GM12873 (cell line): ENCODE measurements at regions not wholly inside any gene's neighbourhood (a gene's known extent, or its start where the extent isn't known, plus 50 kb on each side); places are given as distances from the start of the nearest gene placed in this dataset.

Experiments
- CTCF ChIP-seq: IDR thresholded peaks from 2 replicates; pipeline ENCODE4 v1.5.1; 2012; ENCODE audit warnings: low read depth, mild to moderate bottlenecking, moderate library complexity, low read length, control low read depth; ENCODE audit not compliant: insufficient read depth; ENCODE audit errors: missing control alignments

- TF ChIP-seq CTCF, result no peak
Measured at GRCh38 chr3:23004971-23005370, 198.2 kb upstream of the UBE2E2 start.

GRCh38 chr3:23017801-23018200 lies 185.3 kb upstream of the UBE2E2 start:
- no peak for TF ChIP-seq CTCF

DNA sequence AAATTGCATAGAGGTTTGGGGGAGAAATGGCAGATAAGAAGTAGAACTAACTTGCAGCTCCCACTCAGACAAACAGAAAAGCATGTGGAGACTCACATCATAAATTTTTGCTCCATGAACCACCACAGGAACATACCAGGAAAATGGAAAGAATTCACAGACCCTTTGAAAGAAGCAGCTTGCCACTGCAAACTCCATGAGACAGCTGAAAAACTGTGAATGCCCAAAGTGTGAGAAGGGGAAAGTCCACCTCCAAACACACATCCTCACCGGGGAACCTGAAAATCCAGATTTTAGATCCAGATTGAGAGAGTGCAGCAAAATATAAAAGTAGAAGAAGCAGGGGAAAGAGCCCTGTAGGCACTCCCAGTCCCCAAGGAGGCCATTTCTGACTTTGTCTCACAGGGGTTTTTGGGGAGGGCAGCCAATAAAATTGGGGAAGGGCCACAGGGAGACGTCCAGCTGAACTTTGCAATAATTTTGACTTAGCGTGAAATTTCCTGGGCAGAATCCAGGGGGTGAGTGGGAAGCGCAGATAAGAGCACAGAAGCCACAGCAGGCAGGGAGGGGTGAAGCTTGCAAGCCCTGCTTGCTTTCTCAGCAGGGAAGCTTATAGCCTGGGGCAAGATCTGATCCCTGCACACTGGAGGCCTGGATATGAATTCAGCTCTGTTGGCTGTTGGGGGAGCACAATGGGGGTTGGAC lies 183.4 kb upstream of the UBE2E2 start:
- no peak for TF ChIP-seq CTCF

DNA sequence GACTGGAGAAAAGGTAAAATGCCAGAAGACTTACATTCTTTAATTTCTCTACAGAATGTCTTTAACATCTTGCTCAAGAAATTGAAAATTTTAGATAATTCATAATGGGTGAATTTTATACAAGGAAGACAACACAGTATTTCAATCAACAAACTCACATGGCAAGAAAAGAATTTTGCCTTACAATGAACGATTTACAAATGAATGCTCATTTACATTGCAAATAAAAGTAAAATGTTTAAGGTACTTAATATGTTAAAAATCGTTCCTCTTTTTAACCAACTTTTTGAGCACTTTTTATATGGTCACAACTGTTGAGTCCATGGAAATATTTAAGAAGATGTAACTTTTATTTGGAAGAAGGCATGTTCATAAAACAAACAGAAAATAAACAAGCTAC lies 174.8 kb upstream of the UBE2E2 start:
- TF ChIP-seq CTCF, result no peak

DNA sequence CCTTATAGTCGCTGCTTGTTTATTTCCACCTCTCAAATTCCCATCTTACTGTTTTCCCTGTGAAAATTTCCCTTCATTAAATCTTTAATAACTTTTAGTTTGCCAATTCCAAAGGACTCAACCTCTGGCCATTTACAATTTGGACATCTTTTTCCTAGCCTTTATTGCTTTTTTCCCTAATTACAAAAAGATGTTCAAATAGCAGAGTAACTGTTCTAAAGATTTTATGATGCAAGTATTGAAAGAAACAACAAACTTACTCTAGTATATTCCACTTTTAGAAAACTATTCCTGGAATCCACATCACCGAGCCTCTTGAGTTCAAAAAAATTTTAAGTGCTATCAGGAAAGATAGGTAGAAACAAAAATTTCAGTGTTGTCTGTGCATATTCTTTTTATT lies 174.1 kb upstream of the UBE2E2 start:
- no peak for TF ChIP-seq CTCF

DNA sequence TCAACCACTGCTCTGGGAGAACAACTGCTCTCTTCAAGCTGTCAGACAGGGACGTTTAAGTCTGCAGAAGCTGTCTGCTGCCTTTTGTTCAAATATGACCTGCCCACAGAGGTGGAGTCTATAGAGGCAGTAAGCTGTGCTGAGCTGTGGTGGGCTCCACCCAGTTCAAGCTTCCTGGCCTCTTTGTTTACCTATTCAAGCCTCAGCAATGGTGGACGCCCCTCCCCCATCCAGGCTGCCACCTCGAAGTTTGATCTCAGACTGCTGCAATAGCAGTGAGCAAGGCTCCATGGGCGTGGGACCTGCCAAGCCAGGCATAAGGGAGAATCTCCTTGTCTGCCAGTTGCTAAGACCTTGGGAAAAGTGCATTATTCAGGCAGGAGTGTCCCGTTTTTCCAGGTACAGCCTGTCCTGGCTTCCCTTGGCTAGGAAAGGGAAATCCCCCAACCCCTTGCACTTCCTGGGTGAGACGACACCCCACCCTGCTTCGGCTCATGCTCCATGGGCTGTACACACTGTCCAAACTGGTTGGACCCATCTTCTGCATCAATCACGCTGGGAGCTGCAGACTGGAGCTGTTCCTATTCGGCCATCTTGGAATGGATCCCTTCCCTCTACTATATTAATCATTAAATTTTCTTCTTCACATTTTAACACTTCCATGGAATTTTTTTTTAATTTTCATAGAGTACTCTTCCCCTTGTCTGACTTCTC lies 167.0 kb upstream of the UBE2E2 start:
- no peak for TF ChIP-seq CTCF

- TF ChIP-seq CTCF, result no peak
Measured at GRCh38 chr3:23036728-23037127, 166.4 kb upstream of the UBE2E2 start.
